ENCODE measurements at regions not wholly inside any gene's neighbourhood (a gene's known extent, or its start where the extent isn't known, plus 50 kb on each side); places are given as distances from the start of the nearest gene placed in this dataset.
A peak's percentile ranks its signal among the peaks of the same experiment; 100 is the strongest.

DNA sequence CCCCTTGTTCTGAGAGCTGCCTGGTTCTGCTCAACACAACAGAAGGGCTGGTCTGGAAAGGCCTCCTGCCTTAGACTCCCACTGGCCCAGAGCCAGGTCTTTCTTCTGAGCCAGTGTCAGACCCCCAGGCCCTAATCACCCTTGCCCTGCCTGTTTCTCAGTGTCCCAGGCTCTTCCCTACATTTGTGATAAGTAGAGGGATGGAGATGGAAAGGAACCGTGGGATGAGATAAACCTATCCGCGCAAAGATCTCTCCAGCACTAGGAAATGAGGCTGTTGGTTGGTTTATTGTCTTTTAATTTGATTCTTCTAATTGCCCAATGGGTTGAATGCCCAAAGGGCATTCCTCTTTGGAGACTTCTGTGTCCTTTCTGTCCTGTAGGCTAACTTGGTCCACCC, 470.0 kb downstream of the TSHZ3 start:
- TF ChIP-seq GATA2 (IDR thresholded peaks at IDR 0.05; ENCODE audit: low read depth, low read length) (peak; percentile 65), GATA3 (IDR thresholded peaks at IDR 0.05; ENCODE audit: low read depth, low read length) (peak; percentile 54; the same call in 1 of the 2 replicates)
